ENCODE measurements at regions not wholly inside any gene's neighbourhood (a gene's known extent, or its start where the extent isn't known, plus 50 kb on each side); places are given as distances from the start of the nearest gene placed in this dataset.

DNA sequence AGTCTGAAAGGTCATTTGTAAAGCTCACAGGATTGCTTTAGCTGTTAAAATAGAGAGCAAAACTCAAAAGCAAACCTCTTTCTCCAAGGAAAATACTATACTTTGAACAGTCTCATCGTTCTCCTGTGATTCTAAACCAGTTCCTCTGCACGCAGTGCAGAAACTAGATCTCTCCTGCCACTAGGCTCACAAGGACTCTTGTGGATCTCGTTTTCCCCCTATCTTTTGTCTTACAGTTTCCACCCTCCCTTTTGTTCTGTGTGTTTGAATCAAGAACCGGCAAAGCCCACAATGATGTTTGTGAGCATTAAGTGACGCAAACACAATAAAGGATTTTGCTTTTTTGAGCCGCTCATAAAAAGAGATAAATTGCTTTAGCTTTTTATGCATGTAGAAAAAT, 1103.5 kb upstream of the RBFOX1 start:
- no peak for DNase-seq (ENCODE audit: low read depth)

DNA sequence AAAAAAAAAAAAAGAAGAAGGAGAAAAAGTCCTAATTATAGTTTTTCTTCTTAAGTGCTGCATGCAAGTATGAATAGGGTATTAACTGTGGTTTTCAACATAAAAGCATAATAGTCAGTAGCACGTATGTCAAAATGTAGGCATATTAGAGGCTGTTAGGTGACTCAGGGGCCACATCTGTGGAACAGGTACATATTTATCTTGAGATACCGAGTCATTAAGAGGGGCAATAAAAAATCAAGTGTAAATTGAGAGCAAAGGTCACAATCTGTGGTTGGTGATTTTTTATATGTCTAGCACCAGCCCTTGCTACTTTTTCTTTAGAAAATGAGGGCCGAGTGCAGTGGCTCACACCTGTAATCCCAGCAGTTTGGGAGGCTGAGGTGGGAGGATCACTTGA, 1113.8 kb upstream of the RBFOX1 start:
- no peak for DNase-seq (ENCODE audit: low read depth)

DNA sequence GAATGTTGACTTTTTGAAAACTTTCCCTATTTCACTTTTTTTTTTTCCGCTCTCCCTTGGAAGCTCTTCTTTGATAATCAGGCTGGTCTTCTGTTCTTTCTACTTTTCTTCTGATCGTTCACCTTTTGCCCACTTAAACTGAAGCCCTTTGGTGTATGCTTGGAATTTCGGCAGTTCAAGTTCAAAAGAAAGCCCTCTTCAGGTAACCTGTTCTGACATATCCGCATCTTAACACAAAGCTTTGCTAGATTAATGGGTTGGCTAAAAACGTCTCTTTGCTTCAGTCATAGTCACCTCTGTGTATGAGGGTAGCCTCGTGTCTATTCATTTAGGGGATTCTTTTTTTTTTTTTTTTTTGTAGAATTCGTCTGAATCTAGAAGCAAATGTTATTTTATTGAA, 1115.8 kb upstream of the RBFOX1 start:
- no peak for DNase-seq (ENCODE audit: low read depth)

GRCh38 chr16:6211644-6212043, 1114.0 kb upstream of the EEF2KMT start:
- DNase-seq (ENCODE audit: low read depth): no peak

GRCh38 chr16:6209355-6209930, 1111.8 kb upstream of the EEF2KMT start:
- DNase-seq (ENCODE audit: low read depth): no peak

DNA sequence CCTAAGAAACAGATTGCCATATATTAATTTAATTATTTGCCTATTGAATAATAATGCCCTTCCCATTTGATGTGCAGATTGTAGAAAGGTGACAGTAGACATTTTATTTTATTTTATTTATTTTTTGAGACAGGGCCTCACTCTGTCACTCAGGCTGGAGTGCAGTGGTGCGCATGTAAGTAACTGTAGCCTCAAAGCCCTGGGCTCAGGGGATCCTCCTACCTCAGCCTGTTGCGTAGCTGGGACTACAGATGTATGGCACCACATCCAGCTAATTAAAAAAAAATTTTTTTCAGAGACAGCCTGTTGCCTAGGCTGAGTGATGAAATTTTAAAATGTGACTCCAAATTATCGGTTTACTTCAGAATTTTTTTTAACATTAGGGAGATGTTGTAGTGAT, 1110.0 kb upstream of the EEF2KMT start:
- DNase-seq (ENCODE audit: low read depth): no peak

DNA sequence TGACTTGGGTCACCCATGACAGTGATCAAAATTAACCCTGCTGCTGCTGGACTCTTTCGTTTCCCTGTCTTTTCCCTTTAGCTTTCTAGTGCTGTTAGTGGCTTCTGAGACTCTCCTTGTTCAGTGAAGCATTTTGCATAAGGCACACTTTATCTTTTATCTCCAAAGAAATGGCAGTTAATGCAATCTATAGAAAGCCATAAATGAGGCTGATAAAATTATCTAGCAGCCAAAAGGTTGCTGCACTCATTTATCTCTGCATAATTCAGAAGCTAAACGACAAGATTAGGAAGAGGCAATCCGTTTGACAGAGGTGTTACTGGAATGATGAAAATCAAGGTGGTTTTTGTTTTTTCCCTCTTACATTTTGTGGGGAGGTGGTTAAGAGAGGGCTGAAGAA, 1109.5 kb upstream of the EEF2KMT start:
- DNase-seq (ENCODE audit: low read depth): no peak

DNA sequence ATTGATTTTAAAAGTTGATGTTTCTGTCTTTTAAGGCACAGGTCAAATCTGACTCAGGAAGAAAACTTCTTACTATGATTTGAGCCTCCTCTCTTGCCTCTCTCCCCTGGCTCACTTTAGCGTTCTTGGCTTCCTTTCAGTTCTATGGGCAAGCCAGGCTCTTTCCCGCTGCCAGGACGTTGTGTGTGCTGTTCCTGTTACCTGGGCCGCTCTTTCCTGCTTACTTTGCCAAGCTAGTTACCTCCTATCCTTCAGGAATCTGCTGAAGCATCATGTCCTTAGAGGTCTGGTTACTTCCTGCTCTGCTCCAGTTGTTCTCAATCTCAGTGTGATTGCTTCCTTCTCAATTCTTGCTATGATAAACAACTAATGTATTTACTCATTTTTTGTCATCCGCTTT, 1108.5 kb upstream of the EEF2KMT start:
- no peak for DNase-seq (ENCODE audit: low read depth)

GRCh38 chr16:6204945-6205344, 1107.3 kb upstream of the EEF2KMT start:
- DNase-seq (ENCODE audit: low read depth): no peak

DNA sequence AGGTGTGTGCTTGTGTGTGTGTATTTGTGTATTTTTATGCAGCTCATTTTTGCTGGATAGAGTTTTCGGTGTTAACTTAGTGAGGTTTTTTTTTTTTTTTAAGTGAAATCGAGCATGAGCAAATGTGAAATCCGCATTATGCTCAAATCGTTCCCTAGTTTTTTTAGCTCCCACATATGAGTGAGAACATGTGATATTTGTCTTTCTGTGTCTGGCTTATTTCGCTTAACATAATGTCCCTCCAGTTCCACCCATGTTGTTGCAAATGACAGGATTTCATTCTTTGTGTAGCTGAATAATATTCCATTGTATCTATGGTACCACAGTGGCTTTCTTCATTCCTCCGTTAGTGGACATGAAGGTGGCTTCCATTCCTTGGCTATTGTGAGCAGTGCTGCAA, 1103.3 kb upstream of the EEF2KMT start:
- DNase-seq (ENCODE audit: low read depth): no peak

- DNase-seq (ENCODE audit: low read depth): no peak
Observed at GRCh38 chr16:6200271-6200670, 1102.7 kb upstream of the EEF2KMT start.

- DNase-seq (ENCODE audit: low read depth): no peak
Observed at GRCh38 chr16:6195966-6196365, 1098.4 kb upstream of the EEF2KMT start.

DNA sequence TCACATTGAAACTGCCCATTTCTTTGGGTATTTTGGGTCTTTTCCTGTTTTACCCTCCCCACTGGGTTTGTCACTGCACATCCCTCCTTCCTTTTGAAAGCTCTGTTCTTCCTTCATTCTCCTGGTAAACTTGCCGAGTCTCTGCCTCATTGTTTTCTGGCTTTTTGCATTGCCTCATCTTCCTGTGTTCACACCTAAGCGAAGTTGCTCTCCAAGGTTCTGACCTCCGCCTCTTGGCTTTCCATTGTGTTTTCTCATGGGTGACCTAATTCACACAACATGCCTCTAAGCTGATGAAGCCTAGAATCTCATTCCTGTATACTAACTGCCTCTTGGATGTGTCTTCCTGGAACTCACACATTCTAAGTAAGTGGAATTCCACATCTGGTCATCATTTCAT, 1096.1 kb upstream of the EEF2KMT start:
- peak; percentile 34 for DNase-seq (ENCODE audit: low read depth)

DNA sequence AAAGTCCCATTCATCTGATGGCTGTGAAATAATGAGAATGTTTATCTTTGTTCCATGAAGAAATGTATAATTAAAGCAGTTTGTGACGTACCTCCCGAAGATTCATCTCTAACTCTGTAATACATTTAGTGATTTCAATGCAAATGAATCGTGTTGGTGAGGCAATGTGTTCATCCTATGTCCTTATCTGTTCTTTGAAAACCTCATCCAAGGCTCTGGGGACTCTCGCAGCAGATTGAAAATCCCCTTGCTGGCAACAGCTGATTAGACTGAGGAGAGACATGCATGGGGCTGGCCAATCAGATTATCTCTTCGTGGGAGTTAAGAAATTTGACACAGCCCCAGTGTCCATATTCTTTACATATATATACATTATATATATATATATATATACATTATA, 1095.4 kb upstream of the EEF2KMT start:
- DNase-seq (ENCODE audit: low read depth): no peak

- no peak for DNase-seq (ENCODE audit: low read depth)
Observed at GRCh38 chr16:6192532-6192931, 1094.9 kb upstream of the EEF2KMT start.

DNA sequence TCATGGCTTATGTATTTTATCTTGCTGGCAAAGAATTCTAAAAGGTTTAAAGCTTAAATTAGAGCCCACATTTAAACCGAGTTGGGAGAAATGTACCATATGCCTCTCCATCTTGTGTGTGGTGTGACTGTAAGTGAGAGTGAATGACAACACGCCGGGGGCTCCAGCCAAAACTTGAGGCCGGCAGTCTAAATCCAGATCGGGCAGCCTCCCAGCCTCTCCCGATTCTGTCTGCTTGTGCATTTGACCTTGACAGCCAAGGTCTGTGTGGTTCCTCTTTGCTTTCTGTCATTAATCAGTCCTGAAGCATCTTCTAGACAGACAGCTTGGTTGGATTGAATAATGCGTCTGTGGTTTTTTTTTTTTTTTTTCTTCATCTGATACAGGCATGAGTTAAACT, 1093.2 kb upstream of the EEF2KMT start:
- DNase-seq (ENCODE audit: low read depth): no peak

GRCh38 chr16:6189216-6189615, 1091.6 kb upstream of the EEF2KMT start:
- no peak for DNase-seq (ENCODE audit: low read depth)

DNA sequence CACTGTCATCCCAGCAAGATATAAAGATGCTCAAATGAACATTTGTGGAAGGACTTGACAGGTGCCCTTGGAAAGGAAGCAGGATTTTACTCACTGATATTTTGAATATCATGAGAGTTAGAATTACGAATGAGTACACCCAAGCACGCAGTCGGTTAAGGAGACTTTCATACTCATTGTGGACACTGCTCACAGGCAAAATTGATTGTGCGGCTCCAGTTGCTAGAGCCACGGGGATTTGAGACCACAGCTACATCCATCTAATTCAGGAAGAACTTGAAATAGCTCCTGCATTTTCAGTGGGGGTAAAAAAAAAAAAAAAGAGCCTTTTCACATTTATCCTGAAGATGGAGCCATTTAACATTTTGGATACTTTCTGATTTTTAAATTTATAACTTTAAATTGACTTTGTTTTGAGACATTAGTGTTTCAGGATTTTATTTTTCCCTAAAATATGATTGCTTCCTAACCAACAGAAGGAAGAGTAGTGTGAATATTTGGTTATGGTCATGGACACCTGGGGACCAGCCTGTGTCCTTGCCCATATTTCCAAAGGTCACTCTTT, 1080.1 kb upstream of the EEF2KMT start:
- no peak for DNase-seq (ENCODE audit: low read depth)

DNA sequence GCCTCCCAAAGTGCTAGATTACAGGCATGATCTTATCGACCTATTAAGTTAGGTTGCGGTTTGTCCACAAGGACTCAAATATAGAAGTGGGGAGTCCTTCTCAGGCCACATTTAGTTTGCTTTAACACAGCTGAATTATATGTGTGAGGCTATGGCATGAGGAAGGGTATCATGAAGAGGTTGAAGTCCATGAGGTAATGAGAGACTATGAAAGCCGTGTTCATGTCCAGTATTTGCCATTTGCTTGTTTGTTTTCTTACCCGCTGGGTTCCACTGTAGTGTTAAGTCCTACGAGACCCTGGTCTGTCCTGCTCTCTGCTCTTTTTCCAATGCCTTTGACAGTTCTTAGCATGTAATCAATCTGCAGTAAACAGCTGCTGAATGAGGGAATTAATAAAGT, 1072.4 kb upstream of the EEF2KMT start:
- no peak for DNase-seq (ENCODE audit: low read depth)

DNA sequence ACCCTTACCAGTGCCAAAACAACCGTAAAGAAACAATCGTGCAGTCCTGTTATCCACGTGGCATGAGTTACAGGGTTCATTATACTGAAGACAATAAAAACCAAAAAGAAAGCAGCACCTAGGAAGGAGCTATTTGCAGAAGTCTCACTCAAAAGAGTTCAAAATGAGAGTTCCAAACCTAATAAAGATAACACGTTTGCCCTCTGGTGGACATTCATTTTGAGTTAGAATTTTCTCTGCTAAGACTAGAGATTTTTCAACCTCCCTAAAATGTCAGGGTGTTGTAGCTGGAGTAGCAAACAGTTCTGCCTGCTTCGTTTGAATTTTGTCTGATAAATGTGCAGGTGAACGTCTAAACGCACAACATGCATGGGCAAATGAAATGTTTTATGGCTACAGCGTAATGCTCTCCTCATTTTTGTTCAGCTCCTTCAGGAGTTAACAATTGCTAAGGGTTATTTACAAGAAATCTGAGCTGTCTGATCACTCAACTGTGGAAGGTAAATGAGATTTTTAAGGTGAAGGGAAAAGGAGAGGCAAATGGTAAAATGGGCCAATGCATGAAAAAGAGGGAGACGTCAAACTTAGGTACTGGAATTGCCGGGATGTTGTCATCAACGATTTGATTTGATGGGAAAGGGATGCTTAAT, 1067.9 kb upstream of the EEF2KMT start:
- peak; percentile 30 for DNase-seq (ENCODE audit: low read depth)

DNA sequence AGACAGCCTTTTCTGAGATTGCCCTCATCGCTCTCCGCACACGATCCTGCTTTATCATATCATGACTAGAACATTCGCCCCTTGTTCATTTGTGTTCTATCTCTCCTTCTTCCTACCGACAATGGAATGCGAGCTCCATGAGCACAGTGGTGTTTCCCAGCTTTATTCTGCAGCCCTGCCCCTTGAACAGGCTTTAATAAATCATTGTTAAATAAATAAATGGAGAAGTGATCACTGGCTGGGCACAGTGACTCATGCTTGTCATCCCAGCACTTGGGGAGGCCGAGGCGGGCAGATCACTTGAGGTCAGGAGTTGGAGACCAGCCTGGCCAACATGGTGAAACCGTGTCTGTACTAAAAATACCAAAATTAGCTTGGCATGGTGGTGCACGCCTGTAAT, 1063.3 kb upstream of the EEF2KMT start:
- peak; percentile 68 for DNase-seq (ENCODE audit: low read depth)

DNA sequence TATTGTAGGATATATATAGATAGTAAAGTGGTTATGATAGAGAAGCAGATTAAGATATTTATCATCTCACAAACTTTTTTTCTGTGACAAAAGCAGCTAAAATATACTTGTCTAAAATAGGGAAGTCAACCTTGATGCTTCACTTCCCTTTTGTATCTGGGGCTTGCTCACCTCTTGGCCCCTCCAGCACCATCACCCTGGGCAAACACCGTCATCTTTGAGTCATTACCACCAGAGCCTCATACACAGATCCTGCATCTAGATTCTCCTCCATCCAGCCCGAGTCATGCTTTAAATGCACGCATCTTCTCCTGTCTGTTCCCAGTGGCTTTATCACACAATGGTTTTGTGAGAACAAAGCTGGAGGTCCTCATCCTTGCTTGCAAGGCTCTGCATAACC, 1062.7 kb upstream of the EEF2KMT start:
- peak; percentile 89 for DNase-seq (ENCODE audit: low read depth)

GRCh38 chr16:6157806-6158205, 1060.2 kb upstream of the EEF2KMT start:
- no peak for DNase-seq (ENCODE audit: low read depth)
